ENCODE measurements at regions not wholly inside any gene's neighbourhood (a gene's known extent, or its start where the extent isn't known, plus 50 kb on each side); places are given as distances from the start of the nearest gene placed in this dataset.

- no peak for TF ChIP-seq CTCF (IDR thresholded peaks at IDR 0.05)
- no peak for TF ChIP-seq EZH2phosphoT487 (IDR thresholded peaks at IDR 0.05)
- TF ChIP-seq EZH2 (IDR thresholded peaks at IDR 0.05), result no peak
Observed at GRCh38 chr6:25034431-25034921, 98.7 kb upstream of the RIPOR2 start.

Data from neural progenitor cell (in vitro differentiated cells).